ENCODE measurements at regions not wholly inside any gene's neighbourhood (a gene's known extent, or its start where the extent isn't known, plus 50 kb on each side); places are given as distances from the start of the nearest gene placed in this dataset.
A peak's percentile ranks its signal among the peaks of the same experiment; 100 is the strongest.
"Not testable (repeated sequence)": the region's sequence is repeated elsewhere in the genome, so short reads cannot be mapped to it uniquely, and the experiment has no call there.

- no peak for DNase-seq (ENCODE audit: low read depth, low spot score)
Measured at GRCh38 chr11:129503646-129504045, 128.0 kb downstream of the BARX2 start.

DNA sequence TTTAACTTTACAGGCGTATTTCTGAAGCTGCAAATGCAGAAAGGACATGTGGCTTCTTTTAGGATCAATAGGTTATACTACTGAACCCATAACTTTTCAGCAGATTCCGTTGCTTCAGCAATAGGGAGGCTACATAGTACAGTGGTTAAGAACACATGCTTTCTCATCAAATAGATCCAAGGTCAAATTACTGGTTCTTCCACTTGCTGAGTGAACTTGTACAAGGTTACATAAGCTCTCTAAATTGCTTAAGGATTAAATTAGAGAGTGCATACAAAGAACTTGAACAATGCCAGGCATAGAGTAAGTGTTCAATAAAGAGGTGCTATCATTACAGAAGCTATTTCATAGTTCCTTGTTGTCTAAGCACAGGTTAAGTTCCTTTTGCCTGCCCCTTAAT, 129.6 kb downstream of the BARX2 start:
- no peak for DNase-seq (ENCODE audit: low read depth, low spot score)

- DNase-seq (ENCODE audit: low read depth, low spot score), result no peak
Measured at GRCh38 chr11:129508163-129508562, 132.5 kb downstream of the BARX2 start.

- no peak for DNase-seq (ENCODE audit: low read depth, low spot score)
Measured at GRCh38 chr11:129528296-129528695, 152.6 kb downstream of the BARX2 start.

DNA sequence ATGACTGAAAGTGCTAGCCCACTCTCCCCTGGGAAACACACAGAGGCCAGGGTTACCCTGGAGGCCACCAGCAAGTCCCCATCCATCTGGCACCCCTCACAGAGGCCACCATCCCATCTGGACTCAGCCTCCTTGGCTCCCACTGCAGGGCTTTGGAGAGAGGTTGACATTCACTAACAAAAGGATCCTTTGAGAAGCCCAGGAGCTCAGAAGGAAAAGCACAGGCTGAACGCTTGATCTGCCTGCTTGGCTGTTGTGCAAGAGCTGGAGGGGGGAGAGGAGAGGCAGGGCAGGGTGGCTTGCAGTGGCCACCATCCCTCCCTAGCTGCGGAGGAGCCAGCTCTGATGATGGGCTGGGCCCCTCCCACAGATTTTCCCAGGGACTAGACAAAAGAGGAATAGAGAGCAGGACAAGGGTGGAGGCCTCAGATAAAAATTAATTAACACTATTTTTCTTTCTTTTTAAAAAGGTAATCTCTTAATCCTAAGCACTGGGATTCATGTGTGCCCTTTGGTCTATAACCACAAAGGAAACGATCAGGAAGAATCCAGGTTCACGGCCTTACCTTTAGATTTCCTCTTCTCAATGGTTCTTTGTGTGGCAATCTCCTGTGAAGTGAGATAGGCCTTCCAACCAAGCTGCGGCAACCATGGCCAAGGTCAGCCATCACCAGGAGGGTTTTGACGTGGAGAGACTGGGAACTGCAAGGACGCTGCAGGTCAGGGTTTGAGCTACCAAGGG, 154.7 kb downstream of the BARX2 start:
- DNase-seq (ENCODE audit: low read depth, low spot score), result no peak

DNA sequence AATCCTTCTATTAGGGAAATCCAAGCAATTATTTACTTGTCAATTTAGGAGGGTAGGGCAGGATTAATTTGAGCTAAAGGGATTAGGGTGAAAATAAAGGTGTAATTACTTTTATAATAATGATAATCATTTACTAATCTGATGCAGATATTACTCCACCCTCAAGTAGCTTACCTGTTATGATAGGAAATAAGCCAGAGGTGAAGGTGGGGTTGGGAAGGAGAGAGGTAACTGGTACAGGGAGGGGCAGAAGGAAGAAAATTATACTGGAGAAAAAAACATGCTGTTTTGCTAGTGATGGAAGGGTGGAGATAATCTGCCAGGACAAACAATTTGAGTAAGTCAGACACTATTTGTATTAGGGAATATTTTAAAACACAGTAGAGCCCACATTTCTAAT, 157.7 kb downstream of the BARX2 start:
- DNase-seq (ENCODE audit: low read depth, low spot score), result no peak

DNA sequence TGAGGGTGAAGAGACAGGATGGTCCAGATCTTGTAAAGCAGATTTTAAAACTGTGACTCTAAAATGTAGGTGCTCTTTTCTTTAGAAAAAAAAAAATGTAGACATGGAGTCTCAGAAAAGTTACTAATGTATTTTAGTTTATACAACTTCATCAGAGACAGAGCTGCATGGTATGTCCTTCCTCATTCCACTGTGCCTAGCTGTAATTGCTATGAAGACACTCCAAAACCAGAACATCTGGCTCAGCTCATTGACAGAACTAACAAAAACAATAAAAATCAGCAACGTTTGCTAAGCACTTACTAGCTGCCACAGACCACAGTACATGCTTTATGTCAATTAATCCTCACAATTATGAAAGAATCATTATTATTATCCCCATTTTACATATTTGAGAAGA, 160.7 kb downstream of the BARX2 start:
- no peak for DNase-seq (ENCODE audit: low read depth, low spot score)

- DNase-seq (ENCODE audit: low read depth, low spot score), result no peak
Measured at GRCh38 chr11:129538323-129538722, 162.7 kb downstream of the BARX2 start.

DNA sequence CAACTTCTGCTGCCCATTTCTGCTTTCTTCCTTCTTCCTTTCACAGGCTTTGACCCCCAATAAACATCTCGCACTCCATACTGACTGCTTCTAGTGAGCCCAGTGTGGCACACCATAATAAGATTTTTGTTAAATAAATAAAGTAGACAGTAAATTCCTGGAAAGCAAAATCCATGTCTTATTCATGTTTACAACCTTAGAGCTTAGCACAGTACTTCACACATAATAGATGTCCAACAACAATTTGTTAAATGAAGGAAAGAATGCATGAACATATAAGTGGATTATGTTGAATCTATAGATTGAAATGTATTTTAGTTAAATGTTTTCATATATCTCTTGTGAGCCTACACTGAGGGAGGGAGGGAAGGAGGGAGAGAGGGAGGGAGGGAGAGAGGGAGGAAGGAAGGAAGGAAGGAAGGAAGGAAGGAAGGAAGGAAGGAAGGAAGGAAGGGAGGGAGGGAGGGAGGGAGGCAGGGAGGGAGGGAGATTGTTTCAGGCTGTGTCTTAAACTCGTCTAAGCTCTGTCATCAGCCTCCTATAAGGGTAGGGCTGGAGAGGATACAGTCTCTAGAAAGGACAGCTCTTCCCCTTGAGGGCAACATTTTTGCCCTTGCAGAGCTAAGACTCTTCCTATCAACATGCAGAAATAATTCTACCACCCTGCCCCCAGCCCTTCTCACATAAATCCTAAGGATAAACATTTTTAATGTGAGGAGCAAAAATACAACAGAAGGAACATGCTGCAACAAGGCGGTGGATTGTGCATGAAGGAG, 168.1 kb downstream of the BARX2 start:
- DNase-seq (ENCODE audit: low read depth, low spot score), result no peak

DNA sequence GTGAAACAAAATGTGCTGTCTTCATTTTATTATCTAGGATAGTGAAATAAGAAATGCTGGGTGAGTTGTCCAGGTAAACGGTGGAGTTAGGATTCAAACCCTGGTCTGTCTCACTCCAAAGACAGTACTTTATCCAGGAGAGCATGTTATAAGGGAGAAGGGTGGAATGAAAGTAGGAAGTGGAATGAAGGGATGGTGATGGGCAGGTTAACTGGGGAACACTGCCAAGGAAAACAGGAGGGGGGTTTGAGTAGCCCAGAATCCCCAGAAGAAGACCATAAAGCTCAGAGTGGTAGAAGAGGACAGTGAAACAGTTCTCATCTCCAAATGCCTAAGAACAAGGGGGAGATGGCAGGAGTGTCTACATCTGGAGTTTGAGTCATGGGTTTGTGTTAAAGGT, 169.0 kb downstream of the BARX2 start:
- DNase-seq (ENCODE audit: low read depth, low spot score), result no peak

DNA sequence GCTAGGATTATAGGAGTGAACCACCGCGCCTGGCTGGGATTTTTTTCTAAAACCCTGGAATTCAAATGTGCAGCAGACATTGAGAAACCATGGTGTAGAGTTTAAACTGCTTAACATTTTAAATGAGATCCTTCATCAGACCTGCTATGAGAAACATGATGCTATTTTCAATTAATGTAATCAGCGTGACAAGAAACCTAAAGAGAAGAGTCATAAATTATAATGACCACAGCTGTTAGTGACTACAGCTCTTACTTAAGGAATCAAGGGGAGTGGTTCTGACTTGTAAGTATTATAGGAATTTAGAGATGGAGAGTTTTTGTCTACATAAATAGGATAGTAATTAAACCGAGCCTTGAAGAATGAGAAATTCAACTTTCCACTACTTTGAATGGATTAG, 170.6 kb downstream of the BARX2 start:
- no peak for DNase-seq (ENCODE audit: low read depth, low spot score)

- DNase-seq (ENCODE audit: low read depth, low spot score), result no peak
Measured at GRCh38 chr11:129557421-129557820, 181.8 kb downstream of the BARX2 start.

- no peak for DNase-seq (ENCODE audit: low read depth, low spot score)
Measured at GRCh38 chr11:129569007-129569406, 193.4 kb downstream of the BARX2 start.

GRCh38 chr11:129572667-129573066, 197.0 kb downstream of the BARX2 start:
- DNase-seq (ENCODE audit: low read depth, low spot score), result not testable (repeated sequence)

GRCh38 chr11:129573161-129573560, 197.5 kb downstream of the BARX2 start:
- DNase-seq (ENCODE audit: low read depth, low spot score), result no peak

DNA sequence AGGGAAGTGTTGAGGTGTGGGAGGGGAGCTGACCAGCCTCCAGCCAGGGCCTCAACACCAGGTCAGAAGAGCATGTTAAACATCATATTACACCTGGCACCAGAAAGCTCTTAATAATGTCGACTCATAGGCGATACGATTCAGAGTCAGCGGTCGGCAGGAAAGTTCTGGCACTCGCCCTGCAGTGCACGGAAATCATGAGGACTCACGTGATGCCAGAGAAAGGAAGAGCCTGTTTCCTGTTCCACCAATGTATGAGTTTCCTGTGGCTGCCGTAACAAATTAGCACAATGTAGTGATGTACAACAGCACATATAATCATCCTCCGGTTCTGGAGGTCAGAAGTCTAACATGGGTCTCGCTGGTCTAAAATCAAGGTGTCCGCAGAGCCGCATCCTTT, 198.8 kb downstream of the BARX2 start:
- no peak for DNase-seq (ENCODE audit: low read depth, low spot score)

- DNase-seq (ENCODE audit: low read depth, low spot score), result no peak
Measured at GRCh38 chr11:129576652-129577051, 201.0 kb downstream of the BARX2 start.

GRCh38 chr11:129578006-129578405, 202.4 kb downstream of the BARX2 start:
- DNase-seq (ENCODE audit: low read depth, low spot score), result no peak

DNA sequence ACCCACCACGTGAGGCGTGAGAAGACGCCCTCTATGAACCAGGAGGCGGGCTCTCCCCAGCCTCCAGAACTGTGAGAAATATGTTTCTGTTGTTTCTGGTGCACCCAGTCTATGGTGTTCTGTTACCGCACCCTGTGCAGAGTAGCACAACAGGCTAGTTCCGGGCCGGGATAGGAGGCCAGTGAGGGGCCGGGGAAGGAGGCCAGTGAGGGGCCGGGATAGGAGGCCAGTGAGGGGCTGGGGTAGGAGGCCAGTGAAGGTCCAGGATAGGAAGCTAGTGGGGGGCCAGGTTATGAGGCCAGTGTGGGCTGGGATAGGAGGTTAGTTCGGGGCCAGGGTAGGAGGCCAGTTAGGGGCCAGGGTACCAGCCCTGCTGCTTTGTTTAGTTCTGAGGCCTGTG, 204.6 kb downstream of the BARX2 start:
- DNase-seq (ENCODE audit: low read depth, low spot score), result no peak

- no peak for DNase-seq (ENCODE audit: low read depth, low spot score)
Measured at GRCh38 chr11:129584316-129584715, 208.7 kb downstream of the BARX2 start.

DNA sequence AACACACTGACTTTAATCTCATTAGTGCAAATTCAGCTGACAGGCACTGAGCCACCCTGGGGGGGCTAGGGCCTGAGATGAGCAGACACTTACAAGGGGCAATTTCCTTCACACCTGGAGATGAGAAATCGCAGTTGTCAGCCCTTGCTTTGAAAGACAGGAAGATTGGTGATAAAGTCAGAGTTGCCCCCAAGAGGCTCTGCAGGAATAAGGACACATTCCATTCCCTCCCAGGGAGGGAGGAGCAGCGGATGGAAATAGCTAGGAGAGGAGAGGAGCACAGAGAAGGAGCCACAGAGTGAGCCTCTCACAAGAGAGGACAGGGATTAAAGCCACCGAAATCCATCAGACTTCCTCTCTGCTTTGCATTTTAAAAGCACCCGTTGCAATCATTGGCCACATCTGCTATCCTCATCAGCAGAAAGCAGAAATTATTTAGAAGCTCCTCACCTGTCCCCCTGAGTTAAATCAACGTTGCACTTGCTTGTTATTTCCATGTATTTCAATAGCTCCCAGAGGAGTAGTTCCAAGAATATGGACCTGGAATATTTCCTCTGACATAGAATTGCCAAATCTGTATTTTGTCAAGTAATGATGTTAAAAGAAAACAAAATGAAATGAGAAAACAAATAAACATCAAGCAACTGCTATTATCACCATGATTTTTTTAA, 213.7 kb downstream of the BARX2 start:
- peak; percentile 63 for DNase-seq (ENCODE audit: low read depth, low spot score)

DNA sequence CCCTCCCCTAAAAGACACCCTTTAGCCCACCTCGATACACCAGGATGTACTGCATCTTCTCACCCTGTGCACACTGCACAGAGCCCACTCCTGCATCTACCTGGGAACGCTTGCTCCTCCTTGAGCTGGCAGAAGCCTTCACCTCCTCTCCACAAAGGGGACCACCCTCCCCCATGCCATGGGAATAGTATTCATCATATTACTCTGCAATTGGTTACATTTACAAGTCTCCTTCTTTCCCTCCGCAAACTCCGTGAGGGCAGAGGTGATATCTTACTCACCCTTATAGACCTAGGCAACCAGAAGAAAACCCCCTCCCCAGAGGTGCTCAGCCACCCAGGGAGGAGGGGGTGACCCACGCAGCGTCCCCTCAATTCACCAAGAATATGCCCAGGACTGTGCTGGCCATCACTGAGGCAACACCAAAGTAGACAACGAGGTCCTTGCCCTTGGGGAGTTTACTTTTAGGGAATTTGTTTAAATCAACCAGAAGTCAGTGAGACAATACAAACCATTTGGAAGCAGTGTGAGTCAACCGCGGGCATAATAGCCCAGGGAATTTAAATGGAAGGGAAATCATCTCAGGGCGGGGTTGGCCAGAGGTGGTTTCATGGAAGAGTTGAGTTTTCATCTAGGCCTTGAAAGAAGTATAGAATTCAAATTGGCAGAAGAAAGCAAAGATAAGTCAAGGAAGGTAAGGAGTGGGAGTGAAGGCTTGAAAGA, 214.5 kb downstream of the BARX2 start:
- no peak for DNase-seq (ENCODE audit: low read depth, low spot score)

Measured in iPS DF 19.7 (cell line).